GM18517 (cell line): ENCODE measurements at regions not wholly inside any gene's neighbourhood (a gene's known extent, or its start where the extent isn't known, plus 50 kb on each side); places are given as distances from the start of the nearest gene placed in this dataset.
"Not testable (repeated sequence)": the region's sequence is repeated elsewhere in the genome, so short reads cannot be mapped to it uniquely, and the experiment has no call there.

Experiments
- ATAC-seq: cut with Tn5 transposase; IDR thresholded peaks from one replicate; pipeline ENCODE4 v1.9.1; 2021; ENCODE audit warnings: mild to moderate bottlenecking, moderate library complexity; ENCODE audit not compliant: unreplicated experiment

DNA sequence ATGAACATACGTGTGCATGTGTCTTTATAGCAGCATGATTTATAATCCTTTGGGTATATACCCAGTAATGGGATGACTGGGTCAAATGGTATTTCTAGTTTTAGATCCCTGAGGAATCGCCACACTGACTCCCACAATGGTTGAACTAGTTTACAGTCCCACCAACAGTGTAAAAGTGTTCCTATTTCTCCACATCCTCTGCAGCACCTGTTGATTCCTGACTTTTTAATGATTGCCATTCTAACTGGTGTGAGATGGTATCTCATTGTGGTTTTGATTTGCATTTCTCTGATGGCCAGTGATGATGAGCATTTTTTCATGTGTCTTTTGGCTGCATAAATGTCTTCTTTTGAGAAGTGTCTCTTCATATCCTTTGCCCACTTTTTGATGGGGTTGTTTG is 493.0 kb upstream of the PIK3R1 start:
- ATAC-seq: not testable (repeated sequence)

DNA sequence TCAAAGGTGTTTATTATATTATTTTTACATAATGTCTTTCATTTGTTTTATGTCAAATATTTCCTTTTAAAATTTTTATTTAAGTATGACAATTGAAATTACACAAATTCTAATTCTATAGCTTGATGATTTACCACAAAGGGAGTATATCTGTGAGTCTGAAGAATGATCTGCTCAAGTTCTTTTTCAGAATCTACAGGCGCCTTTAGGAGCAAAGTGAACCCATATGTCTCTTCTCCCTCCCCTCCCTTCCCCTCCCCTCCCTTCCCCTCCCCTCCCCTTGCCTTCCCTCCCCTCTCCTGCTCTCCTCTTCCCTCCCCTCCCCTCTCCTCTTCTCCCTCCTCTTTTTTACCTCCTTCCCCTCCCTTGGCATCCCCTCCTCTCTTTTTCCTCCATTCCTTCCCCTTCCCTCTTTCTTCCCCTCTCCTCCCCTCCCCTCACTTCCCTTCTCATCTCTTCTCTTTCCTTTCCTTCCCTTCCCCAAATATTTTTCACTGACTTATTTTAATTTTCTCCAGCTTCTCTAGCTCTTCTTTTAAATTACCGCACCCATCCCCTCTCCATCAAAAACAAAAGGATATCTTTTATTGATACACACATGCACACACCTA is 495.3 kb upstream of the PIK3R1 start:
- no peak for ATAC-seq

DNA sequence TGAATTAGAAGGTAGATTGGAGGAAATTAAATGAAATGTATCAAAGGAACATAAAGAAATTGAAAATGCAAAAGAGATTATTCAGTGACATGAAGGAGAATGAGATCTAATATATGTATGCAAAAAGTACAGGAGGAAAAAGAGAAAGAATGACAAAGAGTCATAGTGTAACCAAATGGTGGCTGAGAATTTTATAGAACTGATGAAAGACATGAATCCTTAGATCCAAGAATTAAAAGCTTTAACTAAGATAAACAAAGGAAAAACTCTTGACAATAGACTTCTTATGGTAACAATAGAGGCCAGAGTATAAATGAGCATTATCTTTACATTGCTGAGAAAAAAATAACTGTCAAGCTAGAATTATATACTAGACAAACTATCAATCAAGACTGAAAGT is 505.4 kb upstream of the CD180 start:
- no peak for ATAC-seq

DNA sequence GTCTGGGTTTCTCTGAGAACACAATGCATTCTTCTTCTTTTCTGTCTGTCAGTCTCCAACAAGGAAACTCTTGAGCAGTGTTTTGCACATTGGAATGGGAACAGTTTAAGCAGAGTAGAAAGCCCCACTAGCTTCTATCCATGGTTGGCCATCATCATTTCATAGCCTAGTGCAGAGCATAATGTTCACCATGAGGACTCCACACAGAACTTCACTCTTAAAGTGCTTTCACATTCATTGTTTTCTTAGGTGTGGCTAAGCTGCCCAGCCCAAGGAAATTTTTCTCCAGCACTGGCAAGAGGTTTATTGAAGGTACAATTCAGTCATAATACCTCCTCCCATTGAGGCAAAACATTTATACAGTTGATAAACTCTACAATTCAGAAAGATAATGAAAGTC is 503.0 kb upstream of the CD180 start:
- no peak for ATAC-seq

DNA sequence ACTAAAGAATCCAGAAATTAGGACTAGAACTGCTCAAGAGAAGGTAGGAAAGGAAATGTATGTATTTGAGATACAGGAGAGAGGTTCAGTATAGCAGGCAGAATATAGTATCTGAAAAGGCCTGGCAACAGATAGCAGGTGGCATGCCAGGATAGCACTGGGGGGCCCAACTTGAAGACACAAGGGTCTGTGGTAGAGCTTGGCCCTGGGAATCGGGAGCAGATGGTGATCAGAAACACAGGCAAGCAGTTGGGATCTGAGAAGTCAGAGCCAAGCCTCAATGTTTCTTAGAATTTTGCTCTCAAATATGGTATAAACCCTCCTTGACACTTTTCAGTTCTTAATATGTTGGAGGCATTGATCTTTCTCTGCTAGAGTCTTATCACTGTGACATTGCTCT is 499.8 kb upstream of the CD180 start:
- no peak for ATAC-seq

DNA sequence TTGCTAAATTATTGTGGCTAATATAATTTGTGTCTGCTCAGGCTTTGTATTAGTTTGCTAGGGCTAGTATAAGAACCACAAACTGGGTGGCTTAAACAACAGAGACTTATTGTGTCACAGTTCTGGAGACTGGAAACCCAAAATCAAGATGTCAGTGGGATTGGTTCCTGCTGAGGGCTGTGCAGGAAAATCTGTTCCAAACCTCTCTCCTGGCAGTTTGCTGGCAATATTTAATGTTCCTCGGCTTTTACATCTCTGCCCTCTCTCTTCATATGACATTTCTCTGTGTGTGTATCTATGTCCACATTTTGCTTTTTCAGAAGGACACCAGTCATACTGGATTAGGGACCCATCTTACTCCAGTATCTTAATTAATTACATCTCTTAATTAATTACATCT is 498.8 kb upstream of the CD180 start:
- no peak for ATAC-seq

DNA sequence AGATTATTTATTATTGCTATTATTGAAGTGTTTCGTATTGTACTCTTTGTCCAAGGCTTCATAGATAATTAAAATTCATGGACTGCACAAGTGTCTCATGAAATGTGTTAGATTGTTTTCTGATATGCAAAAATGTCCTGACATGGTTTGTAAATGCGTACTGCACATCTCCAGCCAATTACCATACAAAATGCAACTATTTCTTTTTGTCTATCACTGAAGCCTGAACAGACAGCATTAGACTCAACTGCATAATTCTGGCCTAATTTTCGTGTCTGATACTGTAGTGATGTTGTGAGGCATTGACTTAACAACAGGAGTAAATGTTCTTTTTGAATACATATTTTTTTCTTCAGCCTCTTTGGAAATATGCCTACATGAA is 498.2 kb upstream of the CD180 start:
- ATAC-seq: no peak

DNA sequence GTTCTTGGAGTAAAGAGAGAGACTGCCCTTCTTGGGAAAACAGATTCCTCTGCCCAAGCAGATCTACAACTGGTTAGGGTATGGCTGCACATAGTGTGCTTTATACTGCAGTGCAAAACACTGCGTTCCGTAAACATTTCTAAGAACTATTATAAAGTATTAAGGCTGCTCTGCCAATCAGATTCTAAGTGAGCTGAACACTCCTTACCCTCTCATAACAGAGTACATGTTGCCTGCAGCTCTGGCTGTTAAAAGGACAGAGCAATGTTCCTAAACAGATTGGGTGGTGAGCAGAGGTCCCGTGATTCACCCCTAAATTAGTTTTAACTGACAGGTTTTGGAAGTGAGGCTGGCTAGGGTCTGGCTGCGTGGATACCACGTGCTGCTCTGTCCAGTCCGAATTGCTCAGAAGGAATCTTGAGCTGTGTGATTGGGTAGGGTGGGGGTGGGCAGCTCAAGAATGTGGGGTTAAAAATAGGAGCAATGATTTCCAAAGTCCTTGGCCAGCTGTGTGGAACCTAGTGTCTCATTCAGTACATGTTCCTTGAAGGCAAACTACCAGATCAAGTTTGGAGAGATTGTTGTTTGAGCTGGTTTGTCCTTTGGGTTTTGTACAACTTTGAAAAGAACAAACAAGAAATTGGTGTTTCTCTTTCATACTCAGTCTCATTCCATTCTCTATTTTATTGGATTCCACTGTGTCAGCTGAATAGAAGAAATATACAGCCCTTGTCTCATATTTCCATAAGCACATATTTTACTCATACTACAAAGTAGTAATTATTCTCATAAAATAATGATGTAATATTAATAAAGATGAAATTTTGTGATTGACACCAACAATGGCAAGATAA is 497.6 kb upstream of the CD180 start:
- no peak for ATAC-seq

DNA sequence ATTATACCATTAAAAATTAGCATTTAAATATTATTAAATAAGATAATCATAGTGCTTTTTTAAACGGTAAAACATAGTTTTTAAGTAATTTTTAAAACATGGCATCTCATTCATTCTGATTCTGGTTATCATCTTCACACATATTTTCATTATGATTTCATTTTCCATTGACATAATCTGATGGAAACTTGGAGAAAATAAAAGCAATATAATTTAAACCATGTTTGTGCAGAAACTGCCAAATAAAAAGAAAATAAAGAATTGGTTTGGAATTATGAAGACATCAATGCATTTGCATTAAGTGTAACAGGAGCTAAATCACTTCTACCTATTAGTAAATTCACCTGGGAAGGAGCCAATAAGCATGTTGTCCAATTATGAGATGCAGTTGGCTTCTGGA is 490.1 kb upstream of the CD180 start:
- no peak for ATAC-seq

DNA sequence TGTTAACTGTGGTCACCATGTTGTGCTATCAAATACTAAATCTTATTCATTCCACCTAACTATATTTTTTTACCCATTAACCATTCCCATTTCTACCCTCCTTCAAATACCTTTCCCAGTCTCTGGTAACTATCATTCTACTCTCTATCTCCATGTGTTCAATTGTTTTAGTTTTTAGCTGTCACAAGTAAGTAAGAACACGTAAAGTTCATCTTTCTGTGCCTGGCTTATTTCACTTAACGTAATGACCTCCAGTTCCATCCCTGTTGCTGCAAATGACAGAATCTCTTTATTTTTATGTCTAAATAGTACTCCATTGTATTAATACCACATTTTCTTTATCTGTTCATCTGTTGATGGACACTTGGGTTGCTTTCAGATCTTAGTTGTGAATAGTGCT is 485.1 kb upstream of the CD180 start:
- ATAC-seq: no peak

DNA sequence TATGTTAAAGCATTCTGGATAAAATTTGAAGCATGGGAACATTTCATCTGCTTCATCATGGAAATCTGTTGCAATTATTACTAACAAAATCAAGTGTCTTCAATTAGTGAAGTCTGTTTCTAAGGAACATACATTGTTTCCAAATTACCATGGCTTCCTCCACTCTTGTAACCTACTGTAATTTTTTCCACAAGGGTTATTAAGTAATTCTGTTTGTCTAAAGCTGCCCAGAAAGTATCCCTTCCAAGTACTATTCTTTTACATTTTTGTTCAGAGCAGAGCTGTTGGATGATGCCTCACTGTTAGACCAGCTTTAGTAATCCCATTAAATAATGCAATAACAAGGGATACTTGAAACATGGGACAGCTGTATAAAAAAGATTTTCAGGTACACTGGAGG is 483.5 kb upstream of the CD180 start:
- ATAC-seq: no peak

DNA sequence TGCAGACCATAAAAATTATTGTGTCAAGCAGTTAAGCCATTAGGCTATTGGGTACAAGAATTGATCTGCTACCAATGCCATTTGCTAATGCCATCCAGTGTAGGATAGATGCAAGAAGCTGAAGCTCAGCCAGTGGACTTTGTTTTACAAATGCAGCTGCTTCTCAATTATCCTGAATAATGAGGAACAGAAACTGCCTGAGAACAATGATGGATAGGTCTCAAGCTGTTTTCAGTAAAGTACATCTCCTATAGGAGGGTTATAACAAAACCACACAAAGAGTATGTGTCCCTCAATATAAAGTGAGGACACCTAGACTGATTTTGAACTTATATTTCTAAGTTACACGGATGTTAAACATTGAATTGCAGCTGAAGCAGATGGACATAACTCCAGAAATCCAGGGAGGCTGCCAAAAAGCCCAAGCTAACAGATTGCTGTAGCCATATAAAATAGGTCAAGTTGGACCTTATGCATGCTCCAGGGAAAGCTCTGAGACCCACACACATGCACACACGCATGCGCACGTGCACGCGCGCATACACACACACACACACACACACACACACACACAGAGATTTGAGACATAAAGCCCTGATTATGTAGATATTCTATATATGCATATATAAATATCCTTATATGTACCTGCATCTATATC is 482.7 kb upstream of the CD180 start:
- no peak for ATAC-seq

DNA sequence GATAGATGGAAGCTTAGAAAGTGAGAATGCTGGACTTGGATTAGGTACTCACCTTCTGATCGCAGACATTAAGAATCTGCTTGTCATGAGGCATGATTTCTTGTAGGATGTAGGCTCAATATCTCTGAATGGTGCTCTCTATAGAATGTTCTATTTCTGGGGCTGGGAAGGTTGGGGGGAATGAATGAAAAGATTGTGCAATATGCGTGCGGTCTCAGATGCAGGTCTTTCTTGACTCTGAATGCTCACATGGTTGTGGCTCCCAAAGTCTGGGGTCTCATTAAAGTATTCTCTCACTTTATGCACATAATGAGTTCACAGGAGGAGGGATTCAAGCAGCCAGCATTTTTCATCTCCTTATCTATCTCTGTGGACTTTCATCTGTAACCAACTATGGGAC is 482.0 kb upstream of the CD180 start:
- no peak for ATAC-seq

DNA sequence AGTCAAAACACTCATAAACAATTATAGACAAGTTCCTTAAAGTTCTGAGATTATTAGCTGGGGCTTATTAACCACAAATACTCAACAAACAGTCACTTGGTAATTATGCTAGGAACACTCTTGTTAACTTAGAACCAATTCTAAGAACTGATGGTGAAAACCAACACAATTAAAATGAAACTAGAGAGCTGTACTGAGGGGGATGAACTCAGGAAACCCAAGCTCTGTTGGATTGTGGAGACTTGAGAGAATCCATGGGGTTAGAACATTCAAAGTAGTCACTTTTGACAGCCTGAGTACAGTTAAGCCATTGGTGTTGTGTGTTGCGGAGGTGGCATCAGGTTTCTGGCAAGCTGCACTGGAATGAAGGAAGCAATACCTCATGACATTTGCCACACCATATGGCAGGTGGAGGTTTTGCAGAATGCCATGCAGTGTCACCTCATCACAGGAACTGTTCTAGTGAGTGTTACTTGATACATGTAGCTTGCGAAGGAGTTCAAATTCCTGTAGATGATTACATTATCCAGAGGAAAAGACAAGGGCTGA is 480.9 kb upstream of the CD180 start:
- ATAC-seq: no peak

DNA sequence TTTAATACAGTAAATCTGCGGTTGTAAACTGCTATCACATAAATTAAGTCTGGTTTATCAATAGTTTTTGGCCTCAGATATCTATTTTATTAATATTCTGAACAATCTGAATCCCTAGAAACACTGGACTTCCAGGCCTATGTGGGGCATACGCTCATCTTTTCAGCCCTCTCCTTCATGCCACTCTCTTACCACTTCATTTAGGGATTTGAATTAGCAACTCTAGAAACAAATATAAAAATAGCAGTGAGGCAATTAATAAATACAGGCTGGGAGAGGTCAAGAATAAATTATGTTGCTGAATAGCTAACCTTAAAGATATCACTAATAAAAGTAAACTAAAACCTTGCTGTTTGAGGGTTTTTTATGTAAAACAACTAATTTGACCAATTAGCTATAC is 480.3 kb upstream of the CD180 start:
- no peak for ATAC-seq

DNA sequence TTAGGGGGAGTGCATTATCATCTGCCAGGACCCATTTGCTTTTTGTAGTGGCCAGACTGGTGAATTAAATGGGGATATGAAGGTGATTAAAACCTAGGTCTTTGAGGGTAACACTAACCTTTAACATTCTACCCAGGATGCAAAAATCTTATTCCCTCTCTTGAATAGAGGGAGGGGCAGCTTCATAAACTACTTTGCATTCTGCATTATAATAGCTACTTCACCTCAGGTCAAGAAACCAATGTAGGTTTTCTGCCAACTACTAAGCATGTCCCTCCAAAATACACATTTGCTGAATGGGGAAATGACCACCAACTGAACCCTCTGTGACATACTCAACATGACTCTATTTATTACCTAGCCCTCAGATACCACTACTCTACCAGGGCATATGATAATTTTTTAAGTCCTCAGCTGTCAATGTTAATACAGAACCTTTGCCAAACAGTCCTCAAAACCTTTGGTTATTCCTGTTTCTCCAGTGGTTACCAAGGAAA is 477.6 kb upstream of the CD180 start:
- ATAC-seq: no peak

DNA sequence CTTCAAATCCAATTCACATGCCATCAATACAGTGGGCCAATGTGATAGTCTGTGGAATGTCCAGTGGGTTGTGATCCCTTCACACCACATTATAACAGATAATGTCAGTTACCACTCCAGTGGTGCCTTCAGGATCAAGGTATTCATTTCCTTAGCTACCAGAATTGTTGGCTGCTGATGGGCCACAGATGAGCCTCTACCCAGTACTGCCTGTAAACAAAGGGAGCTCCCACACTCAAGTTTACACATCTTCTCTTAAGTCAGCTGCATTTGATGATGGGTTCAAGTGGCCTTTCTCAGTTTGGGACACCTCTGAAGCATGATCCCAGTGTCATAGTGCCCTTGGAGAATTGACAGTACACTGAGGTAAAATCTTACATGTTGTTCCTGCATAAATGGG is 477.0 kb upstream of the CD180 start:
- ATAC-seq: no peak

DNA sequence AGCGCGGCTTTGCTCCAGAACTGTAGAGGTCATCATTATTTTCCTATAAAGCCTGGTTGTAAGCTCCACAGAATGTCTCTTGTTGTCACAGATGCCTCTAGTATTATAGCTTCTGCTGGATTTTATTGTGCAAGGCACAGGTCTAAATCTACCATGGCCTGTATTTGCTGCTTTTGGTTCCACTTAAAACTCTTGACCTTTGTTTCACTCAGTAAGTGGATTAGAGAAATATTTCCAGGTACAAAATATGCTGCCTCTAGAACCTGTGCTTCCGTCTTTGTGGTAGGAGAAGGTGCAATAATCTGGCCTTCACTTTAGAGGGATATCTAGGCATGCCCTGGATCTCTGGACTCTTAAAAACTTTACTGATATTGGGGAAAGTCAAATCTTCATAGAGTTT is 476.6 kb upstream of the CD180 start:
- ATAC-seq: no peak

DNA sequence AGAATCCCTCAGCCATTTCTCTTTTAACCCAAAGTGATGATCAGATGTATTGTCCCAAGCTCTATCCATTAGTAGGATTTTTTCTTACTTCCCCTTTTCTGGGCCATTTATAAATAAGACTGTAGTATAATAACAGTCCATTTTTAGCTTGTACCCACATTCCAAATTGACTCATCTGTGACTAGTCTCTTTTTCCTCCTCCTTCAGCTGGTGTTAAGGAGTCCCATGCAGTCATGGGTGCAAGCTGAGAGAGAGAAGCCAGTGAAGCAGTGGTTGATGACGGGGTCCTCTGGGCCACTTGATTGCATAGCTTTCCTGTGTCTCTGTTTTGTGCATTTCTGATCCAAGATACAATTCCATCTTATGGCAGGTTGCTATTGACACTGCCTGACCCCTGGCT is 476.0 kb upstream of the CD180 start:
- no peak for ATAC-seq

DNA sequence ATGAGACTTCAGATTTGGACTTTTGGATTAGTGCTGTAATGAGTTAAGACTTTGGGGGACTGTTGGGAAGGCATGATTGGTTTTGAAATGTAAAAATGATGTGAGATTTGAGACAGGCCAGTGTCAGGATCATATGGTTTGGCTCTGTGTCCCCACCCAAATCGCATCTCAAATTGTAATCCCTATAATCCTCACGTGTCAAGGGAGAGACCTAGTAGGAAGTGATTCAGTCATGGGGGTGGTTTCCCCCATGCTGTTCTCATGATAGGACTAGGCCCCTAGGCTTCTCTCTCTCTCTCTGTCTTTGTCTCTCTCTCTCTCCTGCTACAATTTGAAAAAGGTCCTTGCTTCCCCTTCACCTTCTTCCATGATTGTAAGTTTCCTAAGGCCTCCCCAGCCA is 473.3 kb upstream of the CD180 start:
- no peak for ATAC-seq

DNA sequence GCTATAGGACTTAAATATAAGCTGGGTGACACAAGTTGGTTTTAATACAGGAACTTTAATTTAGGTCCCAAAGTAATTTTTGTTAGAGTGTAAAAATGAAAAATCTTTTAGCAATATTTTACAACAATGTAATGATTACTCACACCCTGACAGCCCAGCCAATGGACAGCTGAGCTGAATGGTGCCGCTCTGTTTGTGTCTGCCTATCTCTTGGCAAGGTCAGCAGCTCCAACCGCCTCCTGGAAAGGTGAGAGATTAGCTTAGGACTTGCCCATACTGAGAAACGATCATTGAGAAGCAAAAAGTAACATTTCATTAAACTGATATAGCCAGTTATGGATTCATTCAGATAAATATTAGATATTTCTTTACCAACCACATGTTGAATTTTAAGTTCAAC is 463.6 kb upstream of the CD180 start:
- no peak for ATAC-seq

DNA sequence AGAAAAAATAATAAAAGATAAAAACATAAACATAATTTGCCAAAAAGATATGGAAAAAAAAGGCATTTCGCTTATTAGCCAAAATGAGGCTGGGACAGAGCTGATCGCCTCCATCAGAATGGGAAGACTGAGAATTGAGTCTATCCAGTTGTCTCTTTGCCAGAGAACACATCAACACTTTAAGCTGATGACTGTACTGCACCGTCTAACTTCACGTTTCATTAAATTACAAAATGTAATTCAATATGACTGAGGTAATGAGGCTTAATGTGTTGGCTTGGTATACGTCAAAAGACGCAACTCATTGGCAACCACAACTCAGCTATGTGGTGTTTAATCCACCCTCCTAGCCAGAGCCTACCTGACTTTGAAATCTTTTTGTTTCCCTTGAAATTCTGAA is 462.7 kb upstream of the CD180 start:
- no peak for ATAC-seq
